Spleen (tissue), 11 donors: ENCODE measurements at regions not wholly inside any gene's neighbourhood (a gene's known extent, or its start where the extent isn't known, plus 50 kb on each side); places are given as distances from the start of the nearest gene placed in this dataset.

ENCODE experiments used
- DNase-seq: peaks from one replicate; pipeline ENCODE4 v3.0.0-alpha.2; 2020
- H3K27ac ChIP-seq, 8 donors: fragments of 200-600 bp; sonication (generic) in 7 of 8; 1 replicate in 4 of 8; 2 replicates in 4 of 8; pipeline versions ENCODE4 v1.5.0 to v1.8.0; 2016 to 2021; ENCODE audit warnings: inconsistent platforms in 4 of 8, mild to moderate bottlenecking in 4 of 8, moderate library complexity in 1 of 8
- H3K27me3 ChIP-seq, 7 donors: fragments of 200-600 bp; sonication (generic) in 6 of 7; replicated peaks in 1 of 7; 1 replicate in 4 of 7; 2 replicates in 3 of 7; pipeline versions ENCODE4 v1.5.0 to v1.8.0; 2016 to 2021; ENCODE audit warnings: inconsistent platforms in 3 of 7, mild to moderate bottlenecking in 1 of 7
- H3K36me3 ChIP-seq, 6 donors: fragments of 200-600 bp; sonication (generic) in 5 of 6; 1 replicate in 4 of 6; 2 replicates in 2 of 6; pipeline versions ENCODE4 v1.5.0 to v1.8.0; 2016 to 2021; ENCODE audit warnings: inconsistent platforms in 2 of 6
- H3K4me1 ChIP-seq, 6 donors: fragments of 200-600 bp; sonication (generic) in 5 of 6; 1 replicate in 3 of 6; 2 replicates in 3 of 6; pipeline versions ENCODE4 v1.5.0 to v1.8.0; 2016 to 2021; ENCODE audit warnings: inconsistent platforms in 3 of 6
- H3K4me3 ChIP-seq, 8 donors: fragments of 200-600 bp; sonication (generic) in 7 of 8; 1 replicate in 4 of 8; 2 replicates in 4 of 8; pipeline versions ENCODE4 v1.5.0 to v1.8.0; 2016 to 2021; ENCODE audit warnings: inconsistent platforms in 4 of 8, mild to moderate bottlenecking in 4 of 8, moderate library complexity in 2 of 8
- H3K9me3 ChIP-seq, 8 donors: fragments of 200-600 bp; sonication (generic) in 7 of 8; 1 replicate in 4 of 8; 2 replicates in 4 of 8; pipeline versions ENCODE4 v1.5.0 to v1.8.0; 2016 to 2021; ENCODE audit warnings: inconsistent platforms in 4 of 8
- POLR2A ChIP-seq, 3 donors: fragments of 450-650 bp; IDR thresholded peaks; one replicate each; pipeline ENCODE4 v1.5.1; 2017; ENCODE audit warnings: antibody characterized with exemption in 3 of 3, mild to moderate bottlenecking in 1 of 3
- POLR2AphosphoS5 ChIP-seq, 3 donors: sonication (generic); formaldehyde crosslinking; IDR thresholded peaks; one replicate each; pipeline ENCODE4 v1.5.1; 2017; ENCODE audit warnings: antibody characterized with exemption in 3 of 3
- WGBS, 5 donors: extraction: QIAGEN DNeasy Blood & Tissue Kit in 3 of 5; methylation state at CpG; one replicate each; pipeline versions ENCODE4 v1.1.5 to v1.1.7; 2013 to 2018; 5-methylcytosine and 5-hydroxymethylcytosine counted together
- intact Hi-C: fragments of 100-400 bp; cut with DNase I; formaldehyde crosslinking; loops from one replicate; pipeline ENCODE4 v1.15.0; 2023; ENCODE audit warnings: low total_unique reads
- TF ChIP-seq, protein P1 (sequence below), 11 experiments: fragments of 200-600 bp in 7 of 11; fragments of 450-650 bp in 4 of 11; sonication (generic) in 4 of 11; IDR thresholded peaks in 8 of 11; conservative IDR thresholded peaks in 3 of 11; 1 replicate in 7 of 11; 2 replicates in 4 of 11; pipeline versions ENCODE4 v1.4.0 to v1.8.0; 2016 to 2021; ENCODE audit warnings: antibody characterized with exemption in 11 of 11, inconsistent platforms in 4 of 11, mild to moderate bottlenecking in 1 of 11
- donor health status: healthy with polysubstance abuse.
- donor health status: DM: no; HTN: no; CAD: no; lungs with moderate emphysema.
- donor health status: DM: no; HTN: no; CAD: no.
- donor health status: Bipolar disorder and iron deficiency.
- donor health status: healthy.
- donor health status: DM: no; HTN: no; CAD: no.
- donor health status: DM: yes; HTN: yes; CAD: no.

DNA sequence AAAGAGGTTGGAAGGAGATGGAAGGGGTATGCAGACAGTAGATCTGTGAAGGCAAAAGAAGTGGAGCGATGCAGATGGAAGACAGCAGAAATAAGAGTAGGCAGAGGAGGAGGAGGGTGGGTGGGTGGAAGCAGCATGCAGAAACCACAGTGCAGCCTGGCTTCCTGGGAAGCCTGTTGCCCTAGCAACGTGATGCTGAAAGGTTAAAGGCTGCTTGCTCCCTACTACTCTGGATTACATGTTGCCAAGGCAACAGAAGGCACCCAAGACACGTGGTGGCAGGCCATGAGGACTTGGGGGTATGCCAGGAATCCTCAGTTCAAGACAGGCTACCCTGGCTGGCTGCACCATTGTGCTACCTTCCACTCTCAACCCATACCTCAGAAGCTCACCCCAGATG lies 129.6 kb downstream of the GRIN2B start:
- Histone ChIP-seq H3K36me3 (no peaks in the 10 kb centered on the region), H3K4me3 (no peak overlapping the region), H3K4me1 (no peaks in the 10 kb centered on the region), H3K27me3 (peaks cover 0 to 6% (median 0%) of the 10 kb centered on the region in 7 donors), H3K9me3 (no peaks in the 10 kb centered on the region), H3K27ac (no peak overlapping the region)
- intact Hi-C loops: no loop called here
- no peak for DNase-seq
- 24 to 33% (median 25%) methylated on average over 3 of the region's 3 CpGs for WGBS, 5 donors
- no peak for TF ChIP-seq POLR2A (IDR thresholded peaks at IDR 0.05)
- TF ChIP-seq, protein P1, sequence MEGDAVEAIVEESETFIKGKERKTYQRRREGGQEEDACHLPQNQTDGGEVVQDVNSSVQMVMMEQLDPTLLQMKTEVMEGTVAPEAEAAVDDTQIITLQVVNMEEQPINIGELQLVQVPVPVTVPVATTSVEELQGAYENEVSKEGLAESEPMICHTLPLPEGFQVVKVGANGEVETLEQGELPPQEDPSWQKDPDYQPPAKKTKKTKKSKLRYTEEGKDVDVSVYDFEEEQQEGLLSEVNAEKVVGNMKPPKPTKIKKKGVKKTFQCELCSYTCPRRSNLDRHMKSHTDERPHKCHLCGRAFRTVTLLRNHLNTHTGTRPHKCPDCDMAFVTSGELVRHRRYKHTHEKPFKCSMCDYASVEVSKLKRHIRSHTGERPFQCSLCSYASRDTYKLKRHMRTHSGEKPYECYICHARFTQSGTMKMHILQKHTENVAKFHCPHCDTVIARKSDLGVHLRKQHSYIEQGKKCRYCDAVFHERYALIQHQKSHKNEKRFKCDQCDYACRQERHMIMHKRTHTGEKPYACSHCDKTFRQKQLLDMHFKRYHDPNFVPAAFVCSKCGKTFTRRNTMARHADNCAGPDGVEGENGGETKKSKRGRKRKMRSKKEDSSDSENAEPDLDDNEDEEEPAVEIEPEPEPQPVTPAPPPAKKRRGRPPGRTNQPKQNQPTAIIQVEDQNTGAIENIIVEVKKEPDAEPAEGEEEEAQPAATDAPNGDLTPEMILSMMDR (IDR thresholded peaks at IDR 0.05 in 8 of 11, conservative IDR thresholded peaks at IDR 0.05 in 3 of 11): no peak
- TF ChIP-seq POLR2AphosphoS5 (IDR thresholded peaks at IDR 0.05): no peak

DNA sequence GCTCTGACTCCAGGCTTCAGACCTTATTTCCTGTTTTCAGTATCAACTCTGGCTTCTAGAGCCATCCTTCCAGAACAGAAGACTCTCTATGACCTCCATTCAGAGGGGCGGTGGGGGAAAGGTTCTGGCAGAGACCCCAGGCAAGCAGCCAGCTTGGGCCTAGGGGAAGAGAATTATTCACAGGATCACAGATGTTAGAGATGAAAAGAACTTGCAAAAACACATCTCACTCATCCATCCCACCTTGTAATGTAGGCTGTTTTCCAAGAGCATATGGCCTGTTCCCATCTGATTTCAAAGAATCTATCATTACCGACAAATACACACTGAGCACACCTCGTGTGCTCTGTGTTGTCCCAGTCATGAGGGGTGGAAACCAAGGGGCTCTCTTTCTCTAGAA lies 131.9 kb downstream of the GRIN2B start:
- Histone ChIP-seq H3K4me3 (no peak overlapping the region), H3K36me3 (no peaks in the 10 kb centered on the region), H3K4me1 (no peaks in the 10 kb centered on the region), H3K9me3 (no peaks in the 10 kb centered on the region), H3K27me3 (peaks cover 0 to 10% (median 0%) of the 10 kb centered on the region in 7 donors), H3K27ac (no peak overlapping the region)
- TF ChIP-seq POLR2A (IDR thresholded peaks at IDR 0.05) (no peak), POLR2AphosphoS5 (IDR thresholded peaks at IDR 0.05) (no peak)
- WGBS, 5 donors: 78 to 91% (median 87%) methylated on average over 3 of the region's 3 CpGs
- no peak for DNase-seq
- intact Hi-C loops: no loop called here

DNA sequence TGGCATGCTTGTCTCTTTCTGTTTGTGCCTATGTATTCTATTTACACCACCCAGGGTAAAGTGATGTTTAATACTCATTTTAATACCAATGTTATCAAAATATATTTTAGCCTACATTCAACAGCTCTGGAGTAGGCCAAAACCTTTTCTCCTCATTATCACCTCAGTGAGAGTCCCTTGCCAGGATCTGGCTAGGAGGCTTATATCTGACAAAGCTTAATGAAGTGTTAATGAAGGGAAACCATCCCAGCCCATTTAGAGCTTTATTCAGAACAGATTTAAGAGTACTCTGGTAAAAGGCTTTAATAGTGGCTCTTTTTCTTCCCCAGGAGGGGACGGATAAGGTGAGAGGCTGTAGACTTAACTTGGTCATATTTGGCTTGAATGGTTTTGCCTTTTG lies 137.6 kb downstream of the GRIN2B start:
- Histone ChIP-seq H3K27me3 (peaks cover 0 to 10% (median 0%) of the 10 kb centered on the region in 7 donors), H3K9me3 (no peaks in the 10 kb centered on the region), H3K4me1 (no peaks in the 10 kb centered on the region), H3K27ac (no peak overlapping the region), H3K4me3 (no peak overlapping the region), H3K36me3 (no peaks in the 10 kb centered on the region)
- 75 to 97% (median 90%) methylated on average over 1 of the region's 1 CpG for WGBS, 5 donors
- TF ChIP-seq, protein P1 (IDR thresholded peaks at IDR 0.05 in 8 of 11, conservative IDR thresholded peaks at IDR 0.05 in 3 of 11): no peak
- TF ChIP-seq POLR2AphosphoS5 (IDR thresholded peaks at IDR 0.05) (no peak), POLR2A (IDR thresholded peaks at IDR 0.05) (no peak)
- intact Hi-C loops: no loop called here
- no peak for DNase-seq

DNA sequence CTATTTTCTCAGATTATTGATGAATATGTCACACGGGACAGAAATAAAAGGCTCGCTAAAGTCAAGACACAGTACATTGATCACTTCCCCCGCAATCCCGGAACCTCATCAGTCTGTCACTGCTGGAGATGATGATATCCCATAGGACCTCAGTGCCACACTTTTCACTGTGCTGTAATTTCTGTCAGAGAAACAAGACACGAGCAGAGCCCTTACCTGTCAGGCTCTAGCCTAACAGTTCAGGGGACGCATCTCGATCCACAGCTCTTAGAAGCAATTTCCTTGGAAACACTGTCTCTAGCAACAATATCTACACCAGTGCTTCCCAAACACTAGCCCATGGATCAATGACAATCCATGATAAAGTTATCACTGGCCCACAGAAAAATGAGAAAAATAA lies 140.0 kb downstream of the GRIN2B start:
- Histone ChIP-seq H3K4me1 (no peaks in the 10 kb centered on the region), H3K36me3 (no peaks in the 10 kb centered on the region), H3K4me3 (no peak overlapping the region), H3K27me3 (no peaks in the 10 kb centered on the region), H3K9me3 (no peaks in the 10 kb centered on the region), H3K27ac (no peak overlapping the region)
- TF ChIP-seq, protein P1 (IDR thresholded peaks at IDR 0.05 in 8 of 11, conservative IDR thresholded peaks at IDR 0.05 in 3 of 11): no peak
- TF ChIP-seq POLR2AphosphoS5 (IDR thresholded peaks at IDR 0.05) (no peak), POLR2A (IDR thresholded peaks at IDR 0.05) (no peak)
- intact Hi-C loops: no loop called here
- DNase-seq: no peak
- WGBS, 5 donors: 88 to 91% (median 89%) methylated on average over 7 of the region's 7 CpGs
